Calu3 (cell line): ENCODE measurements at regions not wholly inside any gene's neighbourhood (a gene's known extent, or its start where the extent isn't known, plus 50 kb on each side); places are given as distances from the start of the nearest gene placed in this dataset.

Source experiments
- BruUV-seq: library from RNA; stranded (reverse); fragments of 400-500 nt; replicated peaks from 2 replicates; lab custom pipeline; 2021; lab: Mats Ljungman, UMichigan
- CTCF ChIA-PET: fragments of 300-600 bp; sonication (Branson Sonifier 250); formaldehyde crosslinking; loops from one replicate; lab custom pipeline; 2022; ENCODE audit warnings: antibody characterized with exemption; lab: Charles Lee
- DNase-seq: peaks from one replicate; pipeline ENCODE4 v3.0.0; 2022
- H3K27ac Mint-ChIP-seq: one replicate; pipeline ENCODE4 v1.8.0; 2022; ENCODE audit warnings: mixed read lengths; ENCODE audit not compliant: unreplicated experiment
- H3K27me3 Mint-ChIP-seq: one replicate; pipeline ENCODE4 v1.8.0; 2022; ENCODE audit warnings: mixed read lengths; ENCODE audit not compliant: unreplicated experiment
- H3K36me3 Mint-ChIP-seq: one replicate; pipeline ENCODE4 v1.8.0; 2022; ENCODE audit warnings: mild to moderate bottlenecking, moderate library complexity, mixed read lengths; ENCODE audit not compliant: insufficient read depth, unreplicated experiment
- H3K4me1 Mint-ChIP-seq: one replicate; pipeline ENCODE4 v1.8.0; 2022; ENCODE audit warnings: mild to moderate bottlenecking, low read depth, mixed read lengths; ENCODE audit not compliant: unreplicated experiment
- H3K4me3 Mint-ChIP-seq: one replicate; pipeline ENCODE4 v1.8.0; 2022; ENCODE audit warnings: mild to moderate bottlenecking, low read depth, moderate library complexity, mixed read lengths; ENCODE audit not compliant: unreplicated experiment
- H3K9me3 Mint-ChIP-seq: one replicate; pipeline ENCODE4 v1.8.0; 2022; ENCODE audit warnings: low read depth, mixed read lengths; ENCODE audit not compliant: unreplicated experiment
- intact Hi-C: fragments of 100-400 bp; cut with micrococcal nuclease; formaldehyde crosslinking; loops from one replicate; pipeline ENCODE4 v1.10.0; 2022; ENCODE audit not compliant: unreplicated experiment
- TF ChIP-seq, protein P1 (sequence below): fragments of 200-600 bp; IDR thresholded peaks from one replicate; pipeline ENCODE4 v1.8.0; 2022; ENCODE audit warnings: antibody characterized with exemption; ENCODE audit not compliant: unreplicated experiment

DNA sequence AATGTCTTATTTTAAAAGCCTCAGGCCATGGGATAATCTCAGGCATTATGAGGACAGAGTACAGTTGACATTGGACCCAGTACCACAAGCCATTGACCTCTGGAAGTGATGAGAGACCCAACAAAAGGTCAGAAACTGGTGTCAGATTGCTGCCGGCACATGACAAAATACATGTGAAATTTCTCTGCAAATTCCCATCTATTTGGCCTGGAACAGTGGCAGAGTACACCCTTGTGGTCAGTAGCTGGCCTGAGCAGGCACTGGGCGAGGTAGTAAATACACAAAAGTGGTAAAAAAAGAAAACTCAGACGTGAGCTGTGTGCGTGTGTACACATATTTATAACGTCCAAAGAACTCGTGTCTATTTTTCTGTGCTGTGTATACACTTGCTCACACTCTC is 155.5 kb downstream of the DHX15 start:
- TF ChIP-seq, protein P1, sequence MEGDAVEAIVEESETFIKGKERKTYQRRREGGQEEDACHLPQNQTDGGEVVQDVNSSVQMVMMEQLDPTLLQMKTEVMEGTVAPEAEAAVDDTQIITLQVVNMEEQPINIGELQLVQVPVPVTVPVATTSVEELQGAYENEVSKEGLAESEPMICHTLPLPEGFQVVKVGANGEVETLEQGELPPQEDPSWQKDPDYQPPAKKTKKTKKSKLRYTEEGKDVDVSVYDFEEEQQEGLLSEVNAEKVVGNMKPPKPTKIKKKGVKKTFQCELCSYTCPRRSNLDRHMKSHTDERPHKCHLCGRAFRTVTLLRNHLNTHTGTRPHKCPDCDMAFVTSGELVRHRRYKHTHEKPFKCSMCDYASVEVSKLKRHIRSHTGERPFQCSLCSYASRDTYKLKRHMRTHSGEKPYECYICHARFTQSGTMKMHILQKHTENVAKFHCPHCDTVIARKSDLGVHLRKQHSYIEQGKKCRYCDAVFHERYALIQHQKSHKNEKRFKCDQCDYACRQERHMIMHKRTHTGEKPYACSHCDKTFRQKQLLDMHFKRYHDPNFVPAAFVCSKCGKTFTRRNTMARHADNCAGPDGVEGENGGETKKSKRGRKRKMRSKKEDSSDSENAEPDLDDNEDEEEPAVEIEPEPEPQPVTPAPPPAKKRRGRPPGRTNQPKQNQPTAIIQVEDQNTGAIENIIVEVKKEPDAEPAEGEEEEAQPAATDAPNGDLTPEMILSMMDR, result no peak
- no peak overlapping the region for H3K27ac Mint-ChIP-seq
- H3K27me3 Mint-ChIP-seq, result peaks cover 25% of the 10 kb centered on the region
- H3K4me1 Mint-ChIP-seq, result no peaks in the 10 kb centered on the region
- no peaks in the 10 kb centered on the region for H3K9me3 Mint-ChIP-seq
- no peak overlapping the region for H3K4me3 Mint-ChIP-seq
- CTCF ChIA-PET, result interaction anchor here (0.7 kb wide), 1 partner anchor 945 kb away, joined by 5 read pairs; no protein-coding TSS in a partner anchor
- intact Hi-C loops, result loop anchor here (10.0 kb wide), 1 partner anchor 744 kb away; no protein-coding TSS in a partner anchor
- DNase-seq, result no peak
- H3K36me3 Mint-ChIP-seq, result no peaks in the 10 kb centered on the region
- BruUV-seq, result no TSS peak

DNA sequence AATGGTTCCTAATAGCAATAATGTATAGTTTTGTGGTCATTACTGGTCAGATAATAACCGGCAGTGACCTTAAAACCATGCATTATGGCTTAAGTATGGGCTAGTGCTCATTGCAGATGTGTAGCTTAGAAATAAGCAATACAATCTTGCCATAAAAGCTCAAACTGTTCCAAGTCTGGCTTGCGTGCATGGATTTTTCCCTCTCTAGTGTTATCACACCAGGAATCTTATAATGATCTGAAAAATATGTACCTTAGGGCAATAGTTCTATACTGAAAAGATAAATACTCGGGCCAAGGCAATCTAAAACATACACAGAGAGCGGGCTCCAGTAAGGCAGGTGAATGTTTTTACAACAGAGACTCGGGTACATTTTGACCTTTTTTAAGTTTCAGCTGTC is 157.8 kb downstream of the DHX15 start:
- BruUV-seq, result no TSS peak
- Mint-ChIP-seq H3K36me3 (no peaks in the 10 kb centered on the region), H3K4me3 (no peak overlapping the region), H3K27me3 (peaks cover 5% of the 10 kb centered on the region), H3K4me1 (no peaks in the 10 kb centered on the region), H3K27ac (no peak overlapping the region), H3K9me3 (no peaks in the 10 kb centered on the region)
- CTCF ChIA-PET, result interaction anchor here (0.6 kb wide), 1 partner anchor 46 kb away, joined by 3 read pairs; no protein-coding TSS in a partner anchor
- TF ChIP-seq, protein P1, result no peak
- DNase-seq, result no peak
- intact Hi-C loops, result loop anchor here (10.0 kb wide), 1 partner anchor 742 kb away; no protein-coding TSS in a partner anchor

DNA sequence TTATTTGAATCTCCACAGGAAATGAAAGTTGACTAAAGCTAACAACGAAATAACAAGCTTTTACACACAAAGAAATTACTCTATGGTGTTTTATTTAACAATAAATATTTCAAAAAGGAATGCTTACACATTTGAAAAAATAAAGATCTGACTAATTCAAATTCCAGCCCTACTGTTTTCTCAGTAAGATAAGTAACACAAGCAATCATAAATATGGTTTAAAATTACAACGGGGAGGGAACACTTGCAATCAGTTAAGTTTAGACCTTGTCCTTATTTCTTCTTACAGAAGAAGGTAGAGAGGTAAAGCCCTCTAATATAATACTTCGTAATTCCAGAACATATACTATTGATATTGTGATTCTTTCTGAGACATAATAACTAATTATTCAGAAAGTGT is 158.5 kb downstream of the DHX15 start:
- Mint-ChIP-seq H3K4me3 (no peak overlapping the region), H3K27ac (no peak overlapping the region), H3K9me3 (no peaks in the 10 kb centered on the region), H3K4me1 (no peaks in the 10 kb centered on the region), H3K36me3 (no peaks in the 10 kb centered on the region), H3K27me3 (no peaks in the 10 kb centered on the region)
- no peak for DNase-seq
- BruUV-seq, result no TSS peak
- intact Hi-C loops, result loop anchor here (10.0 kb wide), 1 partner anchor 741 kb away; no protein-coding TSS in a partner anchor
- TF ChIP-seq, protein P1, result no peak
- CTCF ChIA-PET, result no interaction called here

GRCh38 chr4:24423670-24424069 is 160.7 kb downstream of the DHX15 start:
- Mint-ChIP-seq H3K4me1 (no peaks in the 10 kb centered on the region), H3K4me3 (no peak overlapping the region), H3K36me3 (no peaks in the 10 kb centered on the region), H3K9me3 (no peaks in the 10 kb centered on the region), H3K27ac (no peak overlapping the region), H3K27me3 (no peaks in the 10 kb centered on the region)
- CTCF ChIA-PET, result no interaction called here
- no peak for DNase-seq
- no TSS peak for BruUV-seq
- intact Hi-C loops, result loop anchor here (10.0 kb wide), 1 partner anchor 739 kb away; no protein-coding TSS in a partner anchor
- TF ChIP-seq, protein P1, result no peak
